Fibroblast of lung (primary cell): ENCODE measurements at regions not wholly inside any gene's neighbourhood (a gene's known extent, or its start where the extent isn't known, plus 50 kb on each side); places are given as distances from the start of the nearest gene placed in this dataset.

Source experiments
- DNase-seq, 2 donors: peaks; one replicate each; pipeline versions ENCODE4 v3.0.0 to v3.0.0-alpha.2; 2010; ENCODE audit warnings: low read depth in 2 of 2
- H2AFZ ChIP-seq: 2 replicates; pipeline ENCODE4 v1.5.1; 2012; ENCODE audit warnings: low read length, control low read depth, inconsistent platforms
- H3K27ac ChIP-seq: 2 replicates; pipeline ENCODE4 v1.5.1; 2011; ENCODE audit warnings: low read length, control low read depth; ENCODE audit not compliant: insufficient read depth
- H3K27me3 ChIP-seq: 2 replicates; pipeline ENCODE4 v1.5.1; 2011; ENCODE audit warnings: mild to moderate bottlenecking, low read length; ENCODE audit not compliant: control insufficient read depth, insufficient read depth
- H3K36me3 ChIP-seq: 2 replicates; pipeline ENCODE4 v1.5.1; 2011; ENCODE audit warnings: low read length; ENCODE audit not compliant: control insufficient read depth, insufficient read depth
- H3K4me1 ChIP-seq: 2 replicates; pipeline ENCODE4 v1.5.1; 2011; ENCODE audit warnings: low read length; ENCODE audit not compliant: control insufficient read depth, insufficient read depth; ENCODE audit errors: extremely low read depth
- H3K4me2 ChIP-seq: 2 replicates; pipeline ENCODE4 v1.5.1; 2011; ENCODE audit warnings: low read length, control low read depth; ENCODE audit not compliant: insufficient read depth; ENCODE audit errors: extremely low read depth
- H3K4me3 ChIP-seq, 4 experiments: fragments of 200-600 bp in 1 of 4; sonication (generic) in 1 of 4; replicated peaks in 1 of 4; 2 replicates each; pipeline ENCODE4 v1.5.1; 2011 to 2016; ENCODE audit warnings: low read length in 4 of 4, low read depth in 3 of 4, mild to moderate bottlenecking in 3 of 4, control low read depth in 2 of 4, inconsistent platforms in 1 of 4, mixed read lengths in 1 of 4; ENCODE audit not compliant: insufficient read depth in 1 of 4; ENCODE audit errors: control extremely low read depth in 1 of 4
- H3K79me2 ChIP-seq: 2 replicates; pipeline ENCODE4 v1.5.1; 2012; ENCODE audit warnings: mild to moderate bottlenecking, low read length, inconsistent platforms; ENCODE audit not compliant: control insufficient read depth, insufficient read depth
- H3K9ac ChIP-seq: 2 replicates; pipeline ENCODE4 v1.5.1; 2011; ENCODE audit warnings: mild to moderate bottlenecking, low read length, control low read depth; ENCODE audit not compliant: insufficient read depth
- H3K9me3 ChIP-seq: 2 replicates; pipeline ENCODE4 v1.5.1; 2012; ENCODE audit warnings: low read depth, low read length; ENCODE audit not compliant: control insufficient read depth, insufficient read depth
- H4K20me1 ChIP-seq: 2 replicates; pipeline ENCODE4 v1.5.1; 2011; ENCODE audit warnings: low read length; ENCODE audit not compliant: control insufficient read depth, insufficient read depth; ENCODE audit errors: extremely low read depth
- CTCF ChIP-seq, 2 donors: IDR thresholded peaks in 1 of 2; conservative IDR thresholded peaks in 1 of 2; 1 replicate in 1 of 2; 2 replicates in 1 of 2; pipeline ENCODE4 v1.5.1; 2011 to 2012; ENCODE audit warnings: low read length in 2 of 2, control low read depth in 1 of 2, inconsistent platforms in 1 of 2, low read depth in 1 of 2, mild to moderate bottlenecking in 1 of 2
- EZH2 ChIP-seq: IDR thresholded peaks from 2 replicates; pipeline ENCODE4 v1.5.1; 2012; ENCODE audit warnings: low read length, control low read depth, mild to moderate bottlenecking; ENCODE audit errors: missing control alignments

GRCh38 chr2:217138284-217138683 lies 278.4 kb upstream of the TNP1 start:
- no peak for TF ChIP-seq EZH2
- no peak for TF ChIP-seq CTCF (conservative IDR thresholded peaks at IDR 0.05 in 1 of 2, IDR thresholded peaks at IDR 0.05 in 1 of 2; ENCODE audit: low read depth in 1 of 2, low read length in 2 of 2)
- H3K9me3 ChIP-seq, result no peaks in the 10 kb centered on the region
- no peaks in the 10 kb centered on the region for H3K36me3 ChIP-seq
- H2AFZ ChIP-seq, result no peak overlapping the region
- H3K4me2 ChIP-seq, result no peak overlapping the region
- H3K27me3 ChIP-seq, result no peaks in the 10 kb centered on the region
- no peak overlapping the region for H3K27ac ChIP-seq
- no peak for DNase-seq
- no peak overlapping the region for H3K9ac ChIP-seq
- H4K20me1 ChIP-seq, result no peaks in the 10 kb centered on the region
- H3K4me1 ChIP-seq, result no peaks in the 10 kb centered on the region
- H3K4me3 ChIP-seq, result no peak overlapping the region
- no peaks in the 10 kb centered on the region for H3K79me2 ChIP-seq

GRCh38 chr2:217127744-217128143 lies 267.9 kb upstream of the TNP1 start:
- Histone ChIP-seq H4K20me1 (no peaks in the 10 kb centered on the region), H3K36me3 (no peaks in the 10 kb centered on the region), H3K4me2 (no peak overlapping the region), H2AFZ (no peak overlapping the region), H3K27ac (no peak overlapping the region), H3K9ac (no peak overlapping the region), H3K79me2 (no peaks in the 10 kb centered on the region), H3K4me1 (no peaks in the 10 kb centered on the region), H3K4me3 (no peak overlapping the region), H3K27me3 (no peaks in the 10 kb centered on the region), H3K9me3 (no peaks in the 10 kb centered on the region)
- TF ChIP-seq EZH2 (no peak), CTCF (conservative IDR thresholded peaks at IDR 0.05 in 1 of 2, IDR thresholded peaks at IDR 0.05 in 1 of 2; ENCODE audit: low read depth in 1 of 2, low read length in 2 of 2) (no peak)
- peak in 1 of 2 donors; percentile 51 for DNase-seq

GRCh38 chr2:217125014-217125413 lies 265.1 kb upstream of the TNP1 start:
- no peaks in the 10 kb centered on the region for H3K4me1 ChIP-seq
- H2AFZ ChIP-seq, result no peak overlapping the region
- H3K9ac ChIP-seq, result no peak overlapping the region
- no peak overlapping the region for H3K27ac ChIP-seq
- no peaks in the 10 kb centered on the region for H4K20me1 ChIP-seq
- TF ChIP-seq EZH2 (no peak), CTCF (conservative IDR thresholded peaks at IDR 0.05 in 1 of 2, IDR thresholded peaks at IDR 0.05 in 1 of 2; ENCODE audit: low read depth in 1 of 2, low read length in 2 of 2) (no peak)
- no peaks in the 10 kb centered on the region for H3K27me3 ChIP-seq
- no peaks in the 10 kb centered on the region for H3K79me2 ChIP-seq
- H3K4me3 ChIP-seq, result no peak overlapping the region
- DNase-seq, result no peak
- H3K36me3 ChIP-seq, result no peaks in the 10 kb centered on the region
- no peak overlapping the region for H3K4me2 ChIP-seq
- no peaks in the 10 kb centered on the region for H3K9me3 ChIP-seq
